ENCODE measurements at regions not wholly inside any gene's neighbourhood (a gene's known extent, or its start where the extent isn't known, plus 50 kb on each side); places are given as distances from the start of the nearest gene placed in this dataset.

DNA sequence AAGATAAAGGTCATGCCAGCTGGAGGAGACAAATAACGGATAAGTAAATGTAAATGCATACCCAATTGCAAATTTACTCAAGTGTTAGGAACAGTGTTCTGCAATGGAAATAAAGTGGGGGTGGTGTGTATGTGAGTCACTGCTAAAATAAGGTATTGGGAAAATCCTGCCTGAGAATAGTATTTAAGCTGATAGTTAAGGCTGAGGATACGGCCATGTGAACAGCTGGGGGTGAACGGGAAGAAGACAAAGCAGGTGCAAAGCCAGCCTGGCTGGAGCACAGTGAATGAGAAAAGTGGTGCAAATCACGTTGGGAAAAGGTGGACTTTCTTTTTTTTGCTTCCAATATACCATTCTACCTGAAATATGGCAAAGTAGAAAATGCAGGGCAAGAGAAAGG lies 242.4 kb upstream of the SLC10A2 start:
- no peak for DNase-seq (ENCODE audit: low read depth in 1 of 2, low spot score in 1 of 2)
- Histone ChIP-seq H3K4me1 (ENCODE audit: low read depth) (peaks cover 6% of the 10 kb centered on the region), H3K27ac (no peak overlapping the region), H3K27me3 (no peaks in the 10 kb centered on the region), H3K9me3 (ENCODE audit: low read depth) (no peaks in the 10 kb centered on the region), H3K36me3 (no peaks in the 10 kb centered on the region), H3K4me3 (no peak overlapping the region)
- TF ChIP-seq, protein P1, sequence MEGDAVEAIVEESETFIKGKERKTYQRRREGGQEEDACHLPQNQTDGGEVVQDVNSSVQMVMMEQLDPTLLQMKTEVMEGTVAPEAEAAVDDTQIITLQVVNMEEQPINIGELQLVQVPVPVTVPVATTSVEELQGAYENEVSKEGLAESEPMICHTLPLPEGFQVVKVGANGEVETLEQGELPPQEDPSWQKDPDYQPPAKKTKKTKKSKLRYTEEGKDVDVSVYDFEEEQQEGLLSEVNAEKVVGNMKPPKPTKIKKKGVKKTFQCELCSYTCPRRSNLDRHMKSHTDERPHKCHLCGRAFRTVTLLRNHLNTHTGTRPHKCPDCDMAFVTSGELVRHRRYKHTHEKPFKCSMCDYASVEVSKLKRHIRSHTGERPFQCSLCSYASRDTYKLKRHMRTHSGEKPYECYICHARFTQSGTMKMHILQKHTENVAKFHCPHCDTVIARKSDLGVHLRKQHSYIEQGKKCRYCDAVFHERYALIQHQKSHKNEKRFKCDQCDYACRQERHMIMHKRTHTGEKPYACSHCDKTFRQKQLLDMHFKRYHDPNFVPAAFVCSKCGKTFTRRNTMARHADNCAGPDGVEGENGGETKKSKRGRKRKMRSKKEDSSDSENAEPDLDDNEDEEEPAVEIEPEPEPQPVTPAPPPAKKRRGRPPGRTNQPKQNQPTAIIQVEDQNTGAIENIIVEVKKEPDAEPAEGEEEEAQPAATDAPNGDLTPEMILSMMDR (IDR thresholded peaks at IDR 0.05; ENCODE audit: low read depth, low read length): no peak

DNA sequence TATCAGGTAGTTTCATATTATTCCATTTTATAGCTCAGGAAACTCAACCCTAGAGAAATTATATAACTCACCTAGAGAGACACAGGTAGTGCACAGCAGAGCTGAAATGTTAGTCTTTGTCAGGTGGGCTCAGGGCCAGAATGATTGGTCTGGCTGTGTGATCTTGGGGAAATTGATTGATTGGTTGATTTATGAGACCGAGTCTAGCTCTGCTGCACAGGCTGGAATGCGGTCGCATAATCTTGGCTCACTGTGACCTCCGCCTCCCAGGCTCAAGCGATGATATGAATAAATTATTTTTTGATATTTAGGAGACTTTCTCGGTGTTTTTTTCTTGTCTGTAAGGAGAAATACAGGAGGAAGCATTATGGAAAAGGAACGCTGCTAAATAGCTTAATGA lies 239.9 kb upstream of the SLC10A2 start:
- H3K27me3 ChIP-seq: no peaks in the 10 kb centered on the region
- no peak overlapping the region for H3K27ac ChIP-seq
- H3K4me3 ChIP-seq: no peak overlapping the region
- no peak for DNase-seq (ENCODE audit: low read depth in 1 of 2, low spot score in 1 of 2)
- H3K9me3 ChIP-seq (ENCODE audit: low read depth): no peaks in the 10 kb centered on the region
- peaks cover 6% of the 10 kb centered on the region for H3K4me1 ChIP-seq (ENCODE audit: low read depth)
- TF ChIP-seq, protein P1 (IDR thresholded peaks at IDR 0.05; ENCODE audit: low read depth, low read length): no peak
- no peaks in the 10 kb centered on the region for H3K36me3 ChIP-seq

DNA sequence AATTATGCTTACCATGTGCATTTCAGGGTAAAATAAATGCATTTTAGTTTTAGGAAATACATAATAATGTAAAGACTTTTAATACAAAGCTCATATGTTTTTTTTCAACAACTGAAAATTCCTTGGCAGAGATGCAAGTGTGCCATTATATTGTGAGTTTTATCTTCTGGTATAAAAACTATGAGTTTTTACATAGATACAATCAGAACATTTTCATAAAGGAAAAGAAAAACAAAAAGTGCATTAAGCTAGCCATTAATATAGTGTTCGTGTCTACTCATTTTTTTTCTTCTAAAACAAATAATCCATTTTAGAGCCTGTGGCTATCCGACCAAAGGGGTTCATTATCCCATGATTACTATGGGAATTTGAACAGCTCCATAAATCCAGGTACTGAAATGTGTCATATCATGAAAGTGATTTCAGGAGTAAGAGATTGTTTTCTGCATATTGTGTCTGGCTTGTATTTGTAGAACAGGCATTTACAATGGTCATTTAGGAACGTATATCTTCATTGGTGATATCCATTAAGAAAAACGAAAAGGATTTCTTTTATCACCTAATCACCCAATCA lies 236.9 kb upstream of the SLC10A2 start:
- H3K4me1 ChIP-seq (ENCODE audit: low read depth): peaks cover 6% of the 10 kb centered on the region
- no peaks in the 10 kb centered on the region for H3K27me3 ChIP-seq
- H3K36me3 ChIP-seq: no peaks in the 10 kb centered on the region
- TF ChIP-seq, protein P1 (IDR thresholded peaks at IDR 0.05; ENCODE audit: low read depth, low read length): no peak
- H3K9me3 ChIP-seq (ENCODE audit: low read depth): no peaks in the 10 kb centered on the region
- H3K27ac ChIP-seq: no peak overlapping the region
- no peak overlapping the region for H3K4me3 ChIP-seq
- no peak for DNase-seq (ENCODE audit: low read depth in 1 of 2, low spot score in 1 of 2)

DNA sequence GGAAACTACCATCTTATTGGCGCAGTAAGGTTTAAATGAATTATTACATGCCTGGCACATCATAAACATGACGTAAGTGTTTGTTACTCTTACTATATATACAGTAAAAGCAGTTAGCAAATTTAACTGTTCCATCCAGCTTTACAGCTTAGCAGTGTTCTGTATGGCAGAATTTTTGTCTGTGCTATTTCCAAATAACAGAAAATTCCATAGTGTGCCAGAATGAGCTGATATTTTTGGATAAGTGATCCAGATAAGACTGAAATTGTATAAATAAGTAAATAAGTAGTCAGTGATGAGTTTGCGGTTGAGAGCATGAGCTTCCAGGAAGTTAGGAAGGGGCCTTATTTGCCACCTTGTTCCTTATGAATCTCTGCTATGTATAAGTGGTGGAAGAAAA lies 236.5 kb upstream of the SLC10A2 start:
- TF ChIP-seq, protein P1 (IDR thresholded peaks at IDR 0.05; ENCODE audit: low read depth, low read length): no peak
- H3K36me3 ChIP-seq: no peaks in the 10 kb centered on the region
- no peak for DNase-seq (ENCODE audit: low read depth in 1 of 2, low spot score in 1 of 2)
- H3K27me3 ChIP-seq: no peaks in the 10 kb centered on the region
- H3K27ac ChIP-seq: no peak overlapping the region
- no peak overlapping the region for H3K4me3 ChIP-seq
- peaks cover 6% of the 10 kb centered on the region for H3K4me1 ChIP-seq (ENCODE audit: low read depth)
- H3K9me3 ChIP-seq (ENCODE audit: low read depth): no peaks in the 10 kb centered on the region

DNA sequence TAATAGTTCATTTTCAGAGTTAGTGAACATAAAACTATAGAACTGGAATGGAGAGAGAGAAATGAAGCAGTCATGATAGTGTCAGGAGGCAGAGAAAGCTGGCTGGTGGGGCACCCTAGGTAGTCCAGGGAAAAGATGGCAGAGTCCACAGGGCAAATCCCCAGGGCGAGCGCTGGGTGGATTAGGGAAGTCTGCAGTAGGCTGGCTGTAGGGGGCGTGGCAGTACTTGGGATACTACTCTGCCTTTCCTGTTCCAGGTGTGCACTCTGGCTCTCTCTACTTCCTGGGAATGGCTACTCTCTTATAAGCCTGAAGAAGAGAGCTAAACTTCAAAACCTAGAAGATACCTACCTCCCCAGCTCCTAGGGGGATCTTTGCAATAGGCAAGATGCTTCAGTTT lies 232.9 kb upstream of the SLC10A2 start:
- TF ChIP-seq, protein P1 (IDR thresholded peaks at IDR 0.05; ENCODE audit: low read depth, low read length): no peak
- no peak overlapping the region for H3K27ac ChIP-seq
- no peak for DNase-seq (ENCODE audit: low read depth in 1 of 2, low spot score in 1 of 2)
- H3K9me3 ChIP-seq (ENCODE audit: low read depth): no peaks in the 10 kb centered on the region
- no peaks in the 10 kb centered on the region for H3K36me3 ChIP-seq
- no peaks in the 10 kb centered on the region for H3K4me1 ChIP-seq (ENCODE audit: low read depth)
- no peaks in the 10 kb centered on the region for H3K27me3 ChIP-seq
- no peak overlapping the region for H3K4me3 ChIP-seq

DNA sequence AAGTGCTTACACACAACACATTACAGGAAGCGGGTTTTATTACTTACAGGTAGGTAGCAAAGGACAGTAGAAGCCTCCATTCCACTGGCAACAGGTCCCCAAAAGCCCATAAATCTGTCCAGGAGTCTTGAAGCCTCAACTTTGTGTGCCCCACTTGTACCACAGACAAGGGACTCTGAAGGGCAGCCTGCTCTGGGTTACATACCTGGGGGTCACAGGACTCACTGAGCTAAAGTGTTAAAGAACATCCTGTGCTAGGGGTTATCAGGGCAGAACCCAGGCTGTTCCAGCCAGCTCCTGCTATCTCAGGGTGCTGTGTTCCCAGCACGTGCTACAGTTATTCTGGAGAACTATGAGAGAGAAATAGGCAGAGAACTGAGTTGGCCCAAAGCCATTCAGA lies 230.9 kb upstream of the SLC10A2 start:
- Histone ChIP-seq H3K27ac (no peak overlapping the region), H3K27me3 (no peaks in the 10 kb centered on the region), H3K9me3 (ENCODE audit: low read depth) (no peaks in the 10 kb centered on the region), H3K4me1 (ENCODE audit: low read depth) (peaks cover 11% of the 10 kb centered on the region), H3K36me3 (no peaks in the 10 kb centered on the region), H3K4me3 (no peak overlapping the region)
- no peak for DNase-seq (ENCODE audit: low read depth in 1 of 2, low spot score in 1 of 2)
- TF ChIP-seq, protein P1 (IDR thresholded peaks at IDR 0.05; ENCODE audit: low read depth, low read length): no peak

Measured in cardiac muscle cell (in vitro differentiated cells and primary cell).